Inflammatory macrophage (primary cell): ENCODE measurements at regions not wholly inside any gene's neighbourhood (a gene's known extent, or its start where the extent isn't known, plus 50 kb on each side); places are given as distances from the start of the nearest gene placed in this dataset.
A peak's percentile ranks its signal among the peaks of the same experiment; 100 is the strongest.

Experiments
- DNase-seq, 2 donors: peaks; one replicate each; pipeline ENCODE4 v3.0.0-alpha.2; 2020 to 2022

- no peak for DNase-seq
Measured at GRCh38 chr13:79267560-79267959, 138.5 kb downstream of the RBM26 start.

- DNase-seq: no peak
Measured at GRCh38 chr13:79258489-79258888, 147.6 kb downstream of the RBM26 start.

GRCh38 chr13:79246578-79246949, 159.5 kb downstream of the RBM26 start:
- DNase-seq: peak; percentile 3 to 13

GRCh38 chr13:79245937-79246577, 160.0 kb downstream of the RBM26 start:
- DNase-seq: no peak

GRCh38 chr13:79241697-79242096, 164.4 kb downstream of the RBM26 start:
- no peak for DNase-seq

- DNase-seq: no peak
Measured at GRCh38 chr13:79237981-79238380, 168.1 kb downstream of the RBM26 start.

- DNase-seq: no peak
Measured at GRCh38 chr13:79231887-79232286, 174.2 kb downstream of the RBM26 start.

GRCh38 chr13:79229761-79230160, 176.3 kb downstream of the RBM26 start:
- DNase-seq: no peak

- no peak for DNase-seq
Measured at GRCh38 chr13:79228972-79229371, 177.1 kb downstream of the RBM26 start.

GRCh38 chr13:79227418-79227817, 178.6 kb downstream of the RBM26 start:
- peak in 1 of 2 donors; percentile 38 for DNase-seq

GRCh38 chr13:79226938-79227337, 179.1 kb downstream of the RBM26 start:
- no peak for DNase-seq

GRCh38 chr13:79226250-79226649, 179.8 kb downstream of the RBM26 start:
- no peak for DNase-seq

GRCh38 chr13:79225487-79226232, 180.4 kb downstream of the RBM26 start:
- no peak for DNase-seq

GRCh38 chr13:79222427-79223205, 183.4 kb downstream of the RBM26 start:
- DNase-seq: no peak

GRCh38 chr13:79212064-79212619, 193.9 kb downstream of the RBM26 start:
- no peak for DNase-seq

- DNase-seq: no peak
Measured at GRCh38 chr13:79211377-79211776, 194.7 kb downstream of the RBM26 start.

- DNase-seq: no peak
Measured at GRCh38 chr13:79197933-79198332, 208.1 kb downstream of the RBM26 start.

GRCh38 chr13:79196843-79197242, 209.2 kb downstream of the RBM26 start:
- no peak for DNase-seq

GRCh38 chr13:79196366-79196765, 209.7 kb downstream of the RBM26 start:
- no peak for DNase-seq

- no peak for DNase-seq
Measured at GRCh38 chr13:79194727-79195126, 211.3 kb downstream of the RBM26 start.

GRCh38 chr13:79194272-79194671, 211.8 kb downstream of the RBM26 start:
- DNase-seq: peak in 1 of 2 donors; percentile 9

- DNase-seq: peak; percentile 52 to 65
Measured at GRCh38 chr13:79191501-79191900, 214.6 kb downstream of the RBM26 start.

GRCh38 chr13:79190932-79191331, 215.1 kb downstream of the RBM26 start:
- peak; percentile 5 to 39 for DNase-seq
